GM06990 (cell line): ENCODE measurements at regions not wholly inside any gene's neighbourhood (a gene's known extent, or its start where the extent isn't known, plus 50 kb on each side); places are given as distances from the start of the nearest gene placed in this dataset.

Experiments used
- DNase-seq: peaks from one replicate; pipeline ENCODE4 v3.0.0-alpha.2; 2011; ENCODE audit not compliant: insufficient read length; ENCODE audit errors: extremely low read depth
- H3K27me3 ChIP-seq: replicated peaks from 2 replicates; pipeline ENCODE4 v1.6.0; 2011; ENCODE audit warnings: low read length; ENCODE audit not compliant: control insufficient read depth, insufficient read depth
- H3K36me3 ChIP-seq: 2 replicates; pipeline ENCODE4 v1.5.1; 2011; ENCODE audit warnings: low read length; ENCODE audit not compliant: control insufficient read depth, insufficient read depth
- H3K4me3 ChIP-seq: replicated peaks from 2 replicates; pipeline ENCODE4 v1.5.1; 2011; ENCODE audit warnings: low read depth, mild to moderate bottlenecking, control low read depth, low read length
- TF ChIP-seq, protein P1 (sequence below): IDR thresholded peaks from 2 replicates; pipeline ENCODE4 v1.5.1; 2011; ENCODE audit warnings: low read length, control low read depth, mild to moderate bottlenecking, inconsistent platforms; ENCODE audit not compliant: insufficient read depth, poor library complexity, severe bottlenecking

DNA sequence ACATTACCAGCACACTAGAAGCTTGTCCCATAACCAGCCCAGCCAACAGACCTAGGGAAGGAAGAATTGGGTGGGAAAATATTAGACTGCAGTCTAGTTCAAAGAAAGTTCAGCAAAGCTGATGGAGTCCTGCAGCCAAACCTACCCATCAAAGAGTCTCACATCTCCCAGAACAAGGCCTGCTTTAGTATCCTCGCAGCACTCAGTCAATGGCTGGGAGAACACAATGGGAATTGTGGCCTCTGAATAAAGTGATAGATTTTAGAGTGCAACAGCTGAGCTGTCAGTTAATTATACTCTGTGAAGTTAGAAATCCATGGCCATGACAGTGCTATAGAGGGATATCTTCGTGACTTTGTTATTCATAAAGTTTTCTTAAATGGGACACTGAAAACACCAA is 207.2 kb upstream of the NAALADL2 start:
- no peak for DNase-seq
- Histone ChIP-seq H3K4me3 (no peak overlapping the region), H3K27me3 (no peaks in the 10 kb centered on the region), H3K36me3 (no peaks in the 10 kb centered on the region)
- TF ChIP-seq, protein P1, sequence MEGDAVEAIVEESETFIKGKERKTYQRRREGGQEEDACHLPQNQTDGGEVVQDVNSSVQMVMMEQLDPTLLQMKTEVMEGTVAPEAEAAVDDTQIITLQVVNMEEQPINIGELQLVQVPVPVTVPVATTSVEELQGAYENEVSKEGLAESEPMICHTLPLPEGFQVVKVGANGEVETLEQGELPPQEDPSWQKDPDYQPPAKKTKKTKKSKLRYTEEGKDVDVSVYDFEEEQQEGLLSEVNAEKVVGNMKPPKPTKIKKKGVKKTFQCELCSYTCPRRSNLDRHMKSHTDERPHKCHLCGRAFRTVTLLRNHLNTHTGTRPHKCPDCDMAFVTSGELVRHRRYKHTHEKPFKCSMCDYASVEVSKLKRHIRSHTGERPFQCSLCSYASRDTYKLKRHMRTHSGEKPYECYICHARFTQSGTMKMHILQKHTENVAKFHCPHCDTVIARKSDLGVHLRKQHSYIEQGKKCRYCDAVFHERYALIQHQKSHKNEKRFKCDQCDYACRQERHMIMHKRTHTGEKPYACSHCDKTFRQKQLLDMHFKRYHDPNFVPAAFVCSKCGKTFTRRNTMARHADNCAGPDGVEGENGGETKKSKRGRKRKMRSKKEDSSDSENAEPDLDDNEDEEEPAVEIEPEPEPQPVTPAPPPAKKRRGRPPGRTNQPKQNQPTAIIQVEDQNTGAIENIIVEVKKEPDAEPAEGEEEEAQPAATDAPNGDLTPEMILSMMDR: no peak

DNA sequence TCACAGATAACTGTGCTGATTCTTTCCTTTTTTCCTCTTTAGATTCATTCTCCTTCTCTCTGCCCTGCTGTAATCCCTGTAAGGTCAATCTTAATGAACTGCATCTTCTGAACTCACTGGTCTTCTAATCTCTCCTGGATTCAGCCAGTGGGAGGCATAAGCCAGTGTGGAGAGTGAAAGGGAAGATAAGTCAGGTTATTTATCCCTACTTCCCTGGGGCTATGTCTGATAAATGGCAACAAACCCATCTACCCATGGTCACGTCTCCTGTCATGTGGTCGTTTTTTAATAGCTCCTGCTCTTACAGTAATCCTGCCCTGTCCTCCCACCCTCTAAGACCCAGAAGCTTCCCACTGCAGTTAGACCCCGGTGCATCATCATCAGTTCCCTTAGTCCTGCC is 199.6 kb upstream of the NAALADL2 start:
- Histone ChIP-seq H3K27me3 (no peaks in the 10 kb centered on the region), H3K4me3 (no peak overlapping the region), H3K36me3 (no peaks in the 10 kb centered on the region)
- DNase-seq: no peak
- TF ChIP-seq, protein P1: no peak

DNA sequence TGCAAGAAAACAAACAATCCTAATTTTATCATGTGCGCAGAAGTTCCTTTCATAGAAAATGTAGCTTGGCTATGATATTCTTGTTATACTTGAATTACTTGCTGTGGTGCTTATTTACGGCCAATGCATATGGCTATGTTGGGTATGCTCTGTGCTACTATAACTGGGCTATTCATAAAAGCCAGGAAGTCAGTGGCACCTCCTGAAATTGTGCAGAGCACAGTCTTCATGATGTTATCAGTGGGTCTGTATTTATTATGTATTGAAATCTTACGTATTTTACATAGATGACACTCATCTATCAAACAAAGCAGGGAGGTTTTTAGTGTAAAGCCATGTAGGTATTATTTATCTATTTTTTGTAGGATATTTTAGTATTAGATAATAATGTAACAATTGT is 196.5 kb upstream of the NAALADL2 start:
- DNase-seq: no peak
- Histone ChIP-seq H3K27me3 (no peaks in the 10 kb centered on the region), H3K4me3 (no peak overlapping the region), H3K36me3 (no peaks in the 10 kb centered on the region)
- TF ChIP-seq, protein P1: no peak

- Histone ChIP-seq H3K4me3 (no peak overlapping the region), H3K27me3 (no peaks in the 10 kb centered on the region), H3K36me3 (no peaks in the 10 kb centered on the region)
- TF ChIP-seq, protein P1: no peak
- DNase-seq: no peak
Observed at GRCh38 chr3:174667386-174667785, 191.7 kb upstream of the NAALADL2 start.

GRCh38 chr3:174675406-174675805 is 183.7 kb upstream of the NAALADL2 start:
- DNase-seq: no peak
- Histone ChIP-seq H3K27me3 (no peaks in the 10 kb centered on the region), H3K4me3 (no peak overlapping the region), H3K36me3 (no peaks in the 10 kb centered on the region)
- TF ChIP-seq, protein P1: no peak

DNA sequence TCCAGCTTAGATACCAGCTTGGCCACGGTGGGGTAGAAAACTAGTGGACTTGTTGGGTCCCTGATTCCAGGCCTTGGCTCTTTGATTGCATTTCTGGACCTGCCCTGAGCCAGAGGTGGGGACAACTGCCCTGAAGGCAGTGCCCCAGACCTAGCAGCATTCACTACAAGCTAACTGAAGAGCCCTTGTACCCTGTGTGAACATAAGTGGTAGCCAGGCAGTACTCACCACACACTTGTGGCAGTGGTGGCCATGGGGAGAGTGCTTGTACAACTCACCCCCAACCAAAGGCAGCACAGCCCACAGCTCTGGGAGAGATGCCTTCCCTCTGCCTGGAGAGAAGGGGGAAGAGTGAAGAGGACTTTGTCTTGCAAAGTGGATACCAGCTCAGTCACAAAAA is 177.3 kb upstream of the NAALADL2 start:
- H3K27me3 ChIP-seq: no peaks in the 10 kb centered on the region
- no peak overlapping the region for H3K4me3 ChIP-seq
- TF ChIP-seq, protein P1: no peak
- DNase-seq: no peak
- H3K36me3 ChIP-seq: no peaks in the 10 kb centered on the region
